ENCODE measurements at regions not wholly inside any gene's neighbourhood (a gene's known extent, or its start where the extent isn't known, plus 50 kb on each side); places are given as distances from the start of the nearest gene placed in this dataset.
"Not testable (repeated sequence)": the region's sequence is repeated elsewhere in the genome, so short reads cannot be mapped to it uniquely, and the experiment has no call there.

- no peak for DNase-seq (ENCODE audit: low read depth)
Measured at GRCh38 chr19:29054886-29055675, 157.9 kb downstream of the UQCRFS1 start.

- DNase-seq (ENCODE audit: low read depth), result no peak
Measured at GRCh38 chr19:29048873-29049272, 164.1 kb downstream of the UQCRFS1 start.

- DNase-seq (ENCODE audit: low read depth), result no peak
Measured at GRCh38 chr19:29045679-29046254, 167.2 kb downstream of the UQCRFS1 start.

- no peak for DNase-seq (ENCODE audit: low read depth)
Measured at GRCh38 chr19:29044037-29044436, 168.9 kb downstream of the UQCRFS1 start.

- DNase-seq (ENCODE audit: low read depth), result no peak
Measured at GRCh38 chr19:29042450-29042849, 170.5 kb downstream of the UQCRFS1 start.

- DNase-seq (ENCODE audit: low read depth), result no peak
Measured at GRCh38 chr19:29040951-29041350, 172.0 kb downstream of the UQCRFS1 start.

- no peak for DNase-seq (ENCODE audit: low read depth)
Measured at GRCh38 chr19:29040292-29040691, 172.7 kb downstream of the UQCRFS1 start.

GRCh38 chr19:29039036-29039435, 173.9 kb downstream of the UQCRFS1 start:
- not testable (repeated sequence) for DNase-seq (ENCODE audit: low read depth)

- DNase-seq (ENCODE audit: low read depth), result no peak
Measured at GRCh38 chr19:29031216-29031615, 181.7 kb downstream of the UQCRFS1 start.

- DNase-seq (ENCODE audit: low read depth), result no peak
Measured at GRCh38 chr19:29029268-29029958, 183.5 kb downstream of the UQCRFS1 start.

GRCh38 chr19:29022599-29022998, 190.4 kb downstream of the UQCRFS1 start:
- DNase-seq (ENCODE audit: low read depth), result no peak

GRCh38 chr19:29022165-29022564, 190.8 kb downstream of the UQCRFS1 start:
- DNase-seq (ENCODE audit: low read depth), result no peak

GRCh38 chr19:29021232-29021916, 191.6 kb downstream of the UQCRFS1 start:
- DNase-seq (ENCODE audit: low read depth), result no peak

- DNase-seq (ENCODE audit: low read depth), result no peak
Measured at GRCh38 chr19:29019403-29019802, 193.5 kb downstream of the UQCRFS1 start.

GRCh38 chr19:29018542-29018941, 194.4 kb downstream of the UQCRFS1 start:
- no peak for DNase-seq (ENCODE audit: low read depth)

GRCh38 chr19:29017788-29018187, 195.2 kb downstream of the UQCRFS1 start:
- no peak for DNase-seq (ENCODE audit: low read depth)

GRCh38 chr19:29016926-29017760, 195.8 kb downstream of the UQCRFS1 start:
- DNase-seq (ENCODE audit: low read depth), result no peak

GRCh38 chr19:29016353-29016752, 196.6 kb downstream of the UQCRFS1 start:
- DNase-seq (ENCODE audit: low read depth), result no peak

GRCh38 chr19:29015569-29015968, 197.4 kb downstream of the UQCRFS1 start:
- DNase-seq (ENCODE audit: low read depth), result no peak

- no peak for DNase-seq (ENCODE audit: low read depth)
Measured at GRCh38 chr19:29014857-29015436, 198.0 kb downstream of the UQCRFS1 start.

- no peak for DNase-seq (ENCODE audit: low read depth)
Measured at GRCh38 chr19:29013988-29014387, 199.0 kb downstream of the UQCRFS1 start.

Data from CMK (cell line).